ENCODE measurements at regions not wholly inside any gene's neighbourhood (a gene's known extent, or its start where the extent isn't known, plus 50 kb on each side); places are given as distances from the start of the nearest gene placed in this dataset.

GRCh38 chr16:35306915-35307314 lies 1847.5 kb downstream of the TP53TG3F start:
- TF ChIP-seq CTCF (IDR thresholded peaks at IDR 0.05) (no peak), ZFX (IDR thresholded peaks at IDR 0.05; ENCODE audit: borderline replicate concordance) (no peak)
